ENCODE measurements at regions not wholly inside any gene's neighbourhood (a gene's known extent, or its start where the extent isn't known, plus 50 kb on each side); places are given as distances from the start of the nearest gene placed in this dataset.

DNA sequence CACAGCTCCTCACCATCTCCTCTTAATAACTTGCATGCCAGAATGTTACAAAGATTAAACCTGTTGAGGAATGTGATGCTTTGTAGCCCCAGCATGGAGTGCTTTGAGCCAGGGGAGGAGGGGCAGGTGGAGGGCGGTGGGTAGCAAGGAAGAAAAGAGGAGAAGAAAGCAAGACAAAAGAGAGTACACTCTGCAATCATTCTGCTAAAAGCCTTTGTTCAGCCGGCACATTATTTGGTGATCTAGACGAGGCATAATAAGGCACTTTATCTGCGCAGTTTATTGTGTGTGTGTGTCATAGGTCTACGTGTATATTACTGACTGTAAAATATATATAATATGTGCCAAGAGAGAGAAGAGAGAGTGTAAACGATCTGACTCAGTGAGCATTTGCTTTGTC lies 139.1 kb downstream of the SOX9 start:
- no peak for DNase-seq

DNA sequence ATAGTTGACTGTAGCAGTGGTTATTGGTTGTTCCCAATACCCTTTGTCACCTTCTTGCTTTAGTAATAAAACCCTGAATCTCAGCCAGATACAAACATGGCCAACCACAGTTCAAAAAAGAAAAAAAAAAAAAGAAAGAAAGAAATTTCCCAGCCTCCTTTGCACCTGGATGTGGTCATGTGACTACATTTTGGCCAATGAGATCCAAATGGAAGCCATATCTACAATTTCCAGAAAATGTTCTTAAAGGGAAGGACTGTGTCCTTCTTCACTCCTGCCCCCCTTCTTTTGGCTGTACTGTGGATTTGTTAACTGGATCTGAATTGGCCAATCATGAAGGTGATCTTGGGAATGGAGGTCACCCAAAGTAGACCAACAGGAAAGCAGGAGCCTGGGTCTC lies 141.9 kb downstream of the SOX9 start:
- DNase-seq = no peak

- no peak for DNase-seq
Measured at GRCh38 chr17:72264682-72265405, 144.0 kb downstream of the SOX9 start.

- DNase-seq = no peak
Measured at GRCh38 chr17:72266112-72266775, 145.4 kb downstream of the SOX9 start.

- no peak for DNase-seq
Measured at GRCh38 chr17:72267601-72268000, 146.8 kb downstream of the SOX9 start.

- no peak for DNase-seq
Measured at GRCh38 chr17:72268431-72268830, 147.6 kb downstream of the SOX9 start.

DNA sequence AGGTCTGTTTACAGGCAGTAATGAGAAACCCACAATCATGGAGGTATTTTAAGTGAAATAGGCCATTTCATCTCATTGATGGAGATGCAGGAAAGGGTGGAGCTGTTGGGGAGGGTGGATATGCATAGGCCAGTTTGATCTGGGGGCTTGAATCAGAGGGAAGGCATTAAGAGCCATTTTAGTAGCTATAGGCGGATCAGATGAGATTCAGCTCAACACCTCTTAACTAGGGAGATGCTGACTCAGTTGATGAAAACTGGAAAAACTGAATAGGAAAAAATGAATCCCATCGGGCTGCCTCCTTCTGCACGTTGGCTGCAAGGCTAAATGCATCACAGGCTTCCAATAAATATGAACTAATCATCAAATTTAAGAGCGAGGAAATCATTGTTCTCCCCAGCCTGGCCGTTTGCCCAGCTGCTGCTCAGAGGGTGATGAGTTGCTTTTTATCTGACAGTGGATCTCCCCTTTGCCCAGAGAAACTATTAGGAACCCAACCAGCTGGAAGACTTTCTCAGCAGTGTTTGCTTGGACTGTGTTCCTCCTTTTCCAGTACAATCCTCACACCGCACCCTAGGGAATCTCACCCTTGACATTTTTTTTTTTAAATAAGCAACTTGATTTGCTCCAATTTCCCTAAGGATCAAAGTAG lies 149.6 kb downstream of the SOX9 start:
- peak; percentile 68 for DNase-seq

DNA sequence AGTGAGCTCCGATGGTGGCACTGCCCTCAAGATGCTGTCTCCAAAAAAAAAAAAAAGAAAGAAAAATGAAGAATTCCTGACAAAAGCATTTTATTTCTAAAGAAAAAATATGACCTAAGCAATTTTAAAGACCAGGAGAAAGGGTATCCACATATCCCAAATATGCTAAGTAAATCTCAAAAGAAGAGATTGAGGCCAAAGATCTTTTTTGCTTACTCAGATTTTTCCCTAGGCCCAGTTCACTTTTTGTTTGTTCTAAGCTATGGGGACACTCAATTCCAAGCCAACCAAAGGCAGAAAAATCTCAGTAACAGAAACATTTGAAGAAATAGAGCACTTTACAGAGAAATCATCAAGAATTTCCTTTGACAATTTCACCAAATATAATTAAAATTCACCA lies 150.8 kb downstream of the SOX9 start:
- DNase-seq = no peak

GRCh38 chr17:72273289-72274056 lies 152.7 kb downstream of the SOX9 start:
- DNase-seq = no peak

DNA sequence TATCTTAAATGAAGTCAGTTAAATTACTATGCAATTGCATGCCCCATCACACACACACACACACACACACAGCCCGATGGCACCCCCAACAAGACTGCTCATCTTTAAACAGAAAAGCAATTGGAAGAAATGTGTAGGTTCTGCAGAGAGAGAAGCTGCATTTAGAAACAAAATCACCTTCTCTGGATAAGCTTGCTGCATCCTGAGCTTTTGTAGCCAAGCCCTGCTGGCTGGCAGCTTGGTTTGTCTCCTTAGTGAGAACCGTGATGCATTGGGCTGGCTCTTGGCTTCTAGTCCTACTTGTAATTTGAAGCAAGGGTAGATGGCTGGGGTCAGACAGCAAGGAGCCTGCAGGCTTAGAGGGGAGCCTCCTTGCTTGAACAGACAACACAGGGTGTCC lies 153.8 kb downstream of the SOX9 start:
- DNase-seq = no peak

DNA sequence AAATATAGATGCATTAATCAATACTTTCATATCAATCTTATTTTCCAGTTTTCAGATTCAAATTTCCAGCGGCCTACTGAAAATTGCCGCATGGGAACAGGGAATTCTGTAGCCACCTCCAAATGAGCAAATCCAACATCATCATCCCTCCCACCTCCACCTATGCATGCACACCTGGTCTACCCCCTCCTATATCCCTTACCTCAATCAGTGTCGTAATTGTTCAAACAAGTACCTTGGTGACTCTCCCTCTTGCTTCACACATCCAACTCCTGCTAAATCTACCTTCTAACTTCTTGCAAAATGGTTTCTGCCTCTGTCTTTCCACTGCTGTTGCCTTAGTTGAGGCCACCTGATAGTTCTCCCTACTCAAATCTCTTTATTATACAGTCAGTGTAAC lies 160.1 kb downstream of the SOX9 start:
- no peak for DNase-seq

DNA sequence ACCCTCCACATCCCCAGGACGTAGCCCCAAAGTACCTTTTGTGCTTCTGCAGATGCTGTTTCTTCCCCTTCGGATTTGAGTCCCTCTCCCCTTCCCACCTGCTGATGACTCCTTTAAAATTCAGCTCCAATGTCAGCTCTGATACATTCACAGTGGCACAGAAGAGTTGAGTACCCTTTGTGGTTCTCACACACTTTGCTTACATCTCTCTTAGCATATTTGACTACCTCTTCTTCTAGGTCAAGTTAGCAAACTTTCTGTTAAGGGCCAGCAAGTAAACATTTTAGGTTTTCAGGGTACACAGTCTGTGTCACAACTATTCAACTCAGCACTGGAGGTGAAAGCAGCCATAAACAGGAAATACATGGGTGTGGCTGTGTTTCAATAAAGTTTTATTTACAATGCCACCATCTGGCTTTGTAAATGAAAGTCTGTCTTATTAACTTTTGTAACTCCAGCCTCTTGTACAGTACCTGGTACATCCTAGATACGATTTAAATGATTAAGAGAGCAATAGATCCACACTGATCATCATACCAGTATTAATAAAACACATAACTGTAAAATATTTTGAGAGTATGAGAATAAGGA lies 161.7 kb downstream of the SOX9 start:
- DNase-seq = no peak

DNA sequence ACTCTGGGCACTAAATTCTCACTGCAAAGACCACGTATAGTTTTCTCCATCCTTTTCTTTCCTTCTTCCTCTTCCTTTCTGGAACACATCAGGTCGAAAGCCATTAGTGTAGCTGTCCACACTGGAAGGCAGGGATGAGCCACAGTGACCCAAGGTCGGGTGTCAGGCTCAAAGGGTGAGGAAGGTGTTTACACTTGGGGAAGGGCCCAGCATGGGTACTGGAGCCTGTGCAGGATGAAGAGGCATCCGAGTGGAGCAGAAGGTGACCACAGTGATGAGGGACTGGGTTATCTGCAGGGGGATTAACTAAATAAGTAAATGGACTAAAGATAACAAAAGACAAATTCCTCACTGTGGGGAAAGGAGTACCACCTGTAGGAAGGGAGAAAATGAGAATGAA lies 164.0 kb downstream of the SOX9 start:
- no peak for DNase-seq

- no peak for DNase-seq
Measured at GRCh38 chr17:72287586-72287985, 166.8 kb downstream of the SOX9 start.

GRCh38 chr17:72294487-72294893 lies 173.7 kb downstream of the SOX9 start:
- no peak for DNase-seq

DNA sequence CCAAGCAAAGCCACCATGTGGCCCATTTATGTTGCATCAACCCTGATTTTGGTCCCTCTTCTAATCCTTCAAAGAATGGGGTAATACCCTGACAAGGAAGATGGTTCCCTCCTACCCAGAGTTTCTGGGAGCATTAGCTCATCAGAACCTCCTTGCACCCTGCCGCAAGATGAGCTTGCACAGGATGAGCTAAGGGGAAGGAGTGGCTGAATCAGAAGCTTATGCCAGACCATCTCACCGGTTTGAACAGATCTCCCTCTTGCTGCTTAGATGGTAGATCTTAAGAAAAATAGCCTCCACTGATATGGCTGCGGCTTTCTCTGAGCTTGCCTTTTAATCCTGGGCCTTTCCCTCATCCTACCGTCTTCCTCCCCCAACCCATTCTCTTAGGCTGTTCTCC lies 175.1 kb downstream of the SOX9 start:
- no peak for DNase-seq

GRCh38 chr17:72296456-72296855 lies 175.6 kb downstream of the SOX9 start:
- DNase-seq = no peak

GRCh38 chr17:72297326-72298115 lies 176.7 kb downstream of the SOX9 start:
- DNase-seq = peak; percentile 55

GRCh38 chr17:72299100-72299499 lies 178.3 kb downstream of the SOX9 start:
- DNase-seq = no peak

DNA sequence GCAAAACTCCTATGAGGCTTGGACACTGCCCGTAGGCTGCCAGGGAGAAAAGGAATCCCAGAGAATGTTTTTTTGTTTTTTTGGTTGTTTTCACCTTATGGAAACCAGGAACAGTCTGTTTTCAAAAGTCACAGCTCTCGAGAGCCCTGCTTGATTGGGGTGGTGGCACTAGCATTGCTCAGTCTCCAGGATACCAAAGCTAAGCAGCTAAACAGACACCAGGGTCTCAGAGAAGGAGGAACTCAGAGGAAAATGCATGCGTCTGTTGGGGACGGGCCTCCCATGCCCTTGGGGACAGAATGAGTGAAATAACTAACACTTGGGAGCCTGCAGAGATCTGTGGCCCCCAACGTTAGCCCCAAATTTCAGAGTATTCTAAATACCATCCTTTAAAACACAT lies 178.8 kb downstream of the SOX9 start:
- no peak for DNase-seq

DNA sequence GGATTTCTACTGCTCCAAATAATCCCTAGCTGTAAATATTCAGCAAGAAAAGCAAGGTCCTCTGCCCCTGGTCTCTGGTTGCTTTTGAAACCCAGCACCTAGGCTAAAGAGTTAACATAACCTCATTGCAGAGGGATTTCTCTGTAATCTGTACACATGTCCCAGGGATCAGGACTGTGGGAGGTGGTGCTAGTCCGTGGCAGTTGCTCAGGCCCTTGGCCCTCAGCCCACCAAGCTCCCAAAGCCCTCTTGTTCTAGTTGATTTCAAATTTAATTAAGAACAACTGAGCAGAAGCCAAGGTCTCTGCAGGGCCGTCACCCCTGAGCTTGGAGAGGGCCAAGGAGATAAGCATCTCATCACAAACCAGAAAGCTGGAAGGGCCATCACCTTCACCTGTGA lies 181.1 kb downstream of the SOX9 start:
- DNase-seq = no peak

GRCh38 chr17:72302735-72303134 lies 181.9 kb downstream of the SOX9 start:
- DNase-seq = no peak

All from hindlimb muscle (tissue), 1 donor.